Skeletal muscle satellite cell (primary cell): ENCODE measurements at regions not wholly inside any gene's neighbourhood (a gene's known extent, or its start where the extent isn't known, plus 50 kb on each side); places are given as distances from the start of the nearest gene placed in this dataset.

Source experiments
- H3K27me3 ChIP-seq: 2 replicates; pipeline ENCODE4 v1.7.0; 2013; ENCODE audit warnings: low read length; ENCODE audit not compliant: control insufficient read depth, insufficient read depth
- H3K36me3 ChIP-seq: 2 replicates; pipeline ENCODE4 v1.7.0; 2013; ENCODE audit warnings: mild to moderate bottlenecking, control low read depth, low read length; ENCODE audit not compliant: insufficient read depth
- H3K4me1 ChIP-seq: 2 replicates; pipeline ENCODE4 v1.7.0; 2013; ENCODE audit warnings: low read length; ENCODE audit not compliant: control insufficient read depth, insufficient read depth
- H3K4me2 ChIP-seq: 2 replicates; pipeline ENCODE4 v1.7.0; 2013; ENCODE audit warnings: mild to moderate bottlenecking, low read length
- H3K4me3 ChIP-seq: 2 replicates; pipeline ENCODE4 v1.7.0; 2013; ENCODE audit warnings: low read length
- H3K9ac ChIP-seq: 2 replicates; pipeline ENCODE4 v1.7.0; 2013; ENCODE audit warnings: mild to moderate bottlenecking, low read depth, low read length, moderate library complexity
- H3K9me3 ChIP-seq: replicated peaks from 2 replicates; pipeline ENCODE4 v1.7.0; 2013; ENCODE audit warnings: mild to moderate bottlenecking, control low read depth, low read length

GRCh38 chr3:30306896-30307295 is 299.5 kb upstream of the TGFBR2 start:
- H3K4me1 ChIP-seq: peaks cover 19% of the 10 kb centered on the region

GRCh38 chr3:30307372-30307950 is 298.9 kb upstream of the TGFBR2 start:
- H3K27me3 ChIP-seq: no peaks in the 10 kb centered on the region
- H3K4me2 ChIP-seq: no peak overlapping the region
- peaks cover 19% of the 10 kb centered on the region for H3K4me1 ChIP-seq
- H3K4me3 ChIP-seq: no peak overlapping the region
- H3K36me3 ChIP-seq: no peaks in the 10 kb centered on the region
- no peaks in the 10 kb centered on the region for H3K9me3 ChIP-seq
- no peak overlapping the region for H3K9ac ChIP-seq

More at GRCh38 chr3:30306896-30307295, 299.5 kb upstream of the TGFBR2 start:
- H3K4me2 ChIP-seq: no peak overlapping the region
- H3K9me3 ChIP-seq: no peaks in the 10 kb centered on the region
- H3K27me3 ChIP-seq: no peaks in the 10 kb centered on the region
- no peak overlapping the region for H3K9ac ChIP-seq
- H3K4me3 ChIP-seq: no peak overlapping the region
- H3K36me3 ChIP-seq: no peaks in the 10 kb centered on the region

DNA sequence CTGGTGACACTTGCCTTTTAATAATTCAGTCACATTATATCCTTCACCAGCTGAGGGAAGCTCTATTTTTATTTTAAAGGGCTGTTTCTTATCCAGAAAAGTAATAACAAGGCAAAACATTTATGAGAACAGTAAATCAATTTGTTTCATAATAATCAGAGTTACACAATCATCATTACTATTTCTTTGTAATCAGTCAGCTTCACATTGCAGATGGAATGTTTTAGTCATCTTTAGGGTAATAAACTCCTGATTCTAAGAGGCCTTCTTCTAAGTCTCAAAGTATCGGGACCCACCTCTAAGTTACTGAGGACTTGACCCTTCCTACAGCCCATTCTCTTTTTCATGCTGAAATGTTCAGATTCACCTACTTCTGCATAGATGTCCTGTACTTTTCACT is 298.3 kb upstream of the TGFBR2 start:
- Histone ChIP-seq H3K36me3 (no peaks in the 10 kb centered on the region), H3K4me2 (no peak overlapping the region), H3K9ac (peak overlapping the region; percentile 20), H3K27me3 (no peaks in the 10 kb centered on the region), H3K9me3 (no peaks in the 10 kb centered on the region), H3K4me3 (no peak overlapping the region), H3K4me1 (peaks cover 19% of the 10 kb centered on the region)

- H3K36me3 ChIP-seq: no peaks in the 10 kb centered on the region
- no peak overlapping the region for H3K4me2 ChIP-seq
- H3K9ac ChIP-seq: no peak overlapping the region
- H3K4me3 ChIP-seq: no peak overlapping the region
- H3K27me3 ChIP-seq: no peaks in the 10 kb centered on the region
- no peaks in the 10 kb centered on the region for H3K9me3 ChIP-seq
- H3K4me1 ChIP-seq: peaks cover 28% of the 10 kb centered on the region
Observed at GRCh38 chr3:30309961-30310954, 296.1 kb upstream of the TGFBR2 start.

DNA sequence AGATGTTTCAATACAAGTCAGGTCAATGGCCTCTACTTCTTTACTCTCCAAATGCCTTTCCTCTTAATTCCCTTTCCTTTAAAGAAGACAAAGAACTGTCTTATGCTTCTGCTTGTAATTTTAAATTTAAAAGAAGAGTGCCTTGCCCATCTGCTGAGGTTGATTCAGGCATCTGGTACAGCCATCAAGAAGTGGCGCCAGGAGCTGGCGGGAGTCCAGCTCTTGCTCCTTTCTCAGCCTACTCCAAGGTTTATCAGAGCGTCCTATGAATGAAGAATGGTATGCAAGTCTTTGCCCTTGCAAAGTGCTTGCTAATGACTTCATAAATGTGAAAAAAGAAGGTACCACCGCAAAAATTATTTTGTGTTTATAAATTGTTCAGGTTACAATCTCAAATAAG is 294.6 kb upstream of the TGFBR2 start:
- H3K9me3 ChIP-seq: no peaks in the 10 kb centered on the region
- H3K4me2 ChIP-seq: no peak overlapping the region
- no peaks in the 10 kb centered on the region for H3K27me3 ChIP-seq
- H3K36me3 ChIP-seq: no peaks in the 10 kb centered on the region
- no peak overlapping the region for H3K4me3 ChIP-seq
- H3K4me1 ChIP-seq: peaks cover 38% of the 10 kb centered on the region
- no peak overlapping the region for H3K9ac ChIP-seq

GRCh38 chr3:30313840-30314239 is 292.6 kb upstream of the TGFBR2 start:
- Histone ChIP-seq H3K27me3 (no peaks in the 10 kb centered on the region), H3K4me1 (peaks cover 20% of the 10 kb centered on the region), H3K9ac (no peak overlapping the region), H3K9me3 (no peaks in the 10 kb centered on the region), H3K4me2 (no peak overlapping the region), H3K4me3 (no peak overlapping the region), H3K36me3 (no peaks in the 10 kb centered on the region)

DNA sequence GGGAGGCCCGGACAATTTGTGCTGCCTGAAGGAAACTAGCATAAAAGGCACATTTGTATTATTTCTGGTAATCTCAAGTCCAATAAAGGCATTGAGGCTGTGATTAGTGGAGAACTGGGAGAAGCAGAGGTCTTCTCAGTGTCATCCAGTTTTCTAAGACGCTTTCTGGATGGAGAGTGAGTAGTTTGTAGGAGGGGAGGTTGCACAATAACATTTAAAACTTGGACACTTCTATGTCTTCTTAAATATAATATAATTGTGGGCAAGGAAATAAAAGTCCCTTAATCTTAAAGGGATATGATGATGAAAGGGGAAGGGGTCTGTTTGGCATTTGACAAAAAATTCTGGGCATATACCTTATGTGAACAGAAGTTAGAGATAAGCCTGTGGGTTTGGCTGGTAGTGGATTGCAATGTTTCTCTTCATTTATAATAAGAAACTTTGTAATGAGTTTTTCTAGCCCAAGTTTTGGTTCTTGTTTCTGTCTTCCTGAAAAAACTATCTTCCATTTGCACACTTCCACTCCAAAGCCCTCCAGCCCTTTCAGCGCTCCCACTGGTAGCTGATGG is 291.6 kb upstream of the TGFBR2 start:
- H3K4me1 ChIP-seq: peaks cover 19% of the 10 kb centered on the region
- peak overlapping the region; percentile 50 for H3K9ac ChIP-seq
- no peak overlapping the region for H3K4me3 ChIP-seq
- H3K27me3 ChIP-seq: no peaks in the 10 kb centered on the region
- no peaks in the 10 kb centered on the region for H3K9me3 ChIP-seq
- peak overlapping the region; percentile 42 for H3K4me2 ChIP-seq
- H3K36me3 ChIP-seq: no peaks in the 10 kb centered on the region

- Histone ChIP-seq H3K9ac (peak overlapping the region; percentile 50), H3K4me3 (no peak overlapping the region), H3K27me3 (no peaks in the 10 kb centered on the region), H3K36me3 (no peaks in the 10 kb centered on the region), H3K4me2 (peak overlapping the region; percentile 42), H3K9me3 (no peaks in the 10 kb centered on the region), H3K4me1 (peaks cover 19% of the 10 kb centered on the region)
Observed at GRCh38 chr3:30315447-30315846, 291.0 kb upstream of the TGFBR2 start.

GRCh38 chr3:30317561-30317960 is 288.8 kb upstream of the TGFBR2 start:
- no peaks in the 10 kb centered on the region for H3K27me3 ChIP-seq
- H3K9me3 ChIP-seq: no peaks in the 10 kb centered on the region
- H3K4me1 ChIP-seq: peaks cover 19% of the 10 kb centered on the region
- H3K36me3 ChIP-seq: no peaks in the 10 kb centered on the region
- no peak overlapping the region for H3K4me2 ChIP-seq
- H3K9ac ChIP-seq: no peak overlapping the region
- no peak overlapping the region for H3K4me3 ChIP-seq

DNA sequence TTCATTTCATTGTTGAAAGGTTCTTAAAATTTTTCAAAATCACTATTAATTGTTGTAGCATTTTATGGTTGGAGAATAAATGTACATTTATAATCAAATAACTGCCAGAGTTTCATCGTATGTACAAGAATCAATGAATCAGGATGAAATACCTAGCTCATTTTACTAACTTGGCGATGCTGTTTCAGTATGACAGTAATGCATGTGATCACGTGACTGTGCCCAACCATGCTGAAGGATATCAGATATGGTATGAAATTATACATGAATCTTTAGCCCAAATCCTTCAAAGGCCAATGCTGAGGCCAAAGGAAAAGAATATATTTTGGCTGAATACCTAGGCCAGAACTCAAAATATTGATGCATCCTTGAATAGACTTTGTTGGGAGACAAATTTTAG is 288.3 kb upstream of the TGFBR2 start:
- Histone ChIP-seq H3K4me2 (no peak overlapping the region), H3K36me3 (no peaks in the 10 kb centered on the region), H3K27me3 (no peaks in the 10 kb centered on the region), H3K9me3 (no peaks in the 10 kb centered on the region), H3K4me1 (peaks cover 19% of the 10 kb centered on the region), H3K9ac (no peak overlapping the region), H3K4me3 (no peak overlapping the region)

DNA sequence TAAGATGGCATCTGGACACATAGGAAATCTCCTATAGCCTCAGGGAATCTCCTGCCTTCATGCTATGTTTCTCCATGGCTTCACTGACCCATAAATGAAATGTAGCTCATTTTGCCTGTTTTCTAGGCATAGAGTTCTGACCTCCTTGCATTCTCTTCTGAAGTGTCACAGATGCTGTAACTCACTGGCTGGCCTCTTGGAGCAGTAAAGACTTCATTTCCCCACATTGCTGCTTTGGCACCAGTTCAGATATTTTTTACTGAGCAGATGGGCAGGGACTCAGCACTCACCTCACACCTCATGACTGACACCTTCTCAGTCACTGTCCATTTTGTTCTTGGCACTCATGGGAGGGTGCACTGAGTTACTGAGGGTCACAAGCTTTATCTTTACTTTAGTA is 286.7 kb upstream of the TGFBR2 start:
- Histone ChIP-seq H3K27me3 (no peaks in the 10 kb centered on the region), H3K4me1 (peaks cover 19% of the 10 kb centered on the region), H3K4me2 (no peak overlapping the region), H3K4me3 (no peak overlapping the region), H3K36me3 (no peaks in the 10 kb centered on the region), H3K9me3 (no peaks in the 10 kb centered on the region), H3K9ac (no peak overlapping the region)
